Endothelial cell of umbilical vein (primary cell): ENCODE measurements at regions not wholly inside any gene's neighbourhood (a gene's known extent, or its start where the extent isn't known, plus 50 kb on each side); places are given as distances from the start of the nearest gene placed in this dataset.

ENCODE experiments used
- BruUV-seq: library from RNA; stranded (reverse); fragments of 400-500 nt; replicated peaks from 2 replicates; lab custom pipeline; 2021; lab: Mats Ljungman, UMichigan
- CTCF ChIA-PET: fragments of 300-600, 350-600 bp; sonication (Branson Sonifier 250); formaldehyde crosslinking; loops from one replicate; lab custom pipeline; 2021; ENCODE audit warnings: antibody characterized with exemption, inconsistent platforms; lab: Charles Lee
- POLR2A ChIA-PET: fragments of 300-600, 350-600 bp; sonication (Branson Sonifier 250); formaldehyde crosslinking; loops from one replicate; lab custom pipeline; 2021; ENCODE audit warnings: antibody characterized with exemption, inconsistent platforms; lab: Charles Lee
- DNase-seq: peaks from one replicate; pipeline ENCODE4 v3.0.0-alpha.2; 2011; ENCODE audit warnings: low read depth, low spot score
- FAIRE-seq: peaks from 2 replicates; lab custom pipeline; 2011; peaks lifted over from hg19 to GRCh38; lab: Jason Lieb, UNC
- H2AFZ ChIP-seq: 2 replicates; pipeline ENCODE4 v1.6.0; 2012; ENCODE audit warnings: low read depth, low read length, control low read depth, inconsistent platforms
- H3K27ac ChIP-seq: 2 replicates; pipeline ENCODE4 v1.5.1; 2011; ENCODE audit warnings: low read depth, mild to moderate bottlenecking, control low read depth, low read length, moderate library complexity; ENCODE audit not compliant: insufficient read depth
- H3K27me3 ChIP-seq, 2 experiments: 2 replicates each; pipeline versions ENCODE4 v1.6.0 to v1.6.1; 2011; ENCODE audit warnings: low read length in 2 of 2, mixed read lengths in 1 of 2; ENCODE audit not compliant: control insufficient read depth in 2 of 2, insufficient read depth in 2 of 2
- H3K36me3 ChIP-seq, 2 experiments: 2 replicates in 1 of 2; 3 replicates in 1 of 2; pipeline ENCODE4 v1.5.1; 2011; ENCODE audit warnings: low read length in 2 of 2, mild to moderate bottlenecking in 1 of 2, moderate library complexity in 1 of 2; ENCODE audit not compliant: control insufficient read depth in 2 of 2, insufficient read depth in 2 of 2; ENCODE audit errors: extremely low read depth in 1 of 2
- H3K4me1 ChIP-seq: 3 replicates; pipeline ENCODE4 v1.5.1; 2011; ENCODE audit warnings: mild to moderate bottlenecking, low read length; ENCODE audit not compliant: control insufficient read depth, insufficient read depth; ENCODE audit errors: extremely low read depth
- H3K4me2 ChIP-seq: 2 replicates; pipeline ENCODE4 v1.6.1; 2011; ENCODE audit warnings: low read length, control low read depth, mixed read lengths; ENCODE audit not compliant: insufficient read depth
- H3K4me3 ChIP-seq, 3 experiments: fragments of 200-600 bp in 1 of 3; sonication (generic), shearing (Covaris generic) in 1 of 3; replicated peaks in 1 of 3; 2 replicates each; pipeline ENCODE4 v1.5.1; 2011 to 2016; ENCODE audit warnings: control low read depth in 3 of 3, low read length in 3 of 3, mild to moderate bottlenecking in 2 of 3, inconsistent platforms in 1 of 3, low read depth in 1 of 3, moderate library complexity in 1 of 3; ENCODE audit not compliant: insufficient read depth in 1 of 3
- H3K79me2 ChIP-seq: 2 replicates; pipeline ENCODE4 v1.6.0; 2012; ENCODE audit warnings: low read length, inconsistent platforms; ENCODE audit not compliant: control insufficient read depth, insufficient read depth
- H3K9ac ChIP-seq: replicated peaks from 2 replicates; pipeline ENCODE3; 2011; ENCODE audit warnings: low read length, control low read depth; ENCODE audit not compliant: insufficient read depth; ENCODE audit errors: extremely low read depth
- H3K9me1 ChIP-seq: replicated peaks from 3 replicates; pipeline ENCODE4 v1.6.0; 2011; ENCODE audit warnings: mild to moderate bottlenecking, low read length; ENCODE audit not compliant: control insufficient read depth, insufficient read depth; ENCODE audit errors: extremely low read depth
- H3K9me3 ChIP-seq: replicated peaks from 2 replicates; pipeline ENCODE4 v1.5.1; 2012; ENCODE audit warnings: low read length, inconsistent platforms; ENCODE audit not compliant: control insufficient read depth, insufficient read depth
- H4K20me1 ChIP-seq: replicated peaks from 2 replicates; pipeline ENCODE3; 2011; ENCODE audit warnings: mild to moderate bottlenecking, low read length; ENCODE audit not compliant: control insufficient read depth, insufficient read depth; ENCODE audit errors: extremely low read depth
- CTCF ChIP-seq, 2 donors: IDR thresholded peaks; 1 replicate in 1 of 2; 2 replicates in 1 of 2; pipeline ENCODE4 v1.5.1; 2011; ENCODE audit warnings: low read length in 2 of 2, mild to moderate bottlenecking in 2 of 2, moderate library complexity in 2 of 2, control low read depth in 1 of 2, inconsistent platforms in 1 of 2, low read depth in 1 of 2; ENCODE audit not compliant: insufficient read depth in 1 of 2; ENCODE audit errors: extremely low read depth in 1 of 2
- EZH2 ChIP-seq: IDR thresholded peaks from 2 replicates; pipeline ENCODE4 v1.6.1; 2012; ENCODE audit warnings: borderline replicate concordance, low read depth, mild to moderate bottlenecking, moderate library complexity, low read length, inconsistent platforms; ENCODE audit not compliant: severe bottlenecking
- FOS ChIP-seq: IDR thresholded peaks from 2 replicates; pipeline ENCODE4 v1.6.1; 2011; ENCODE audit warnings: mild to moderate bottlenecking, low read length, moderate library complexity, borderline replicate concordance; ENCODE audit not compliant: insufficient read depth
- GATA2 ChIP-seq: IDR thresholded peaks from 2 replicates; pipeline ENCODE4 v1.7.0; 2011; ENCODE audit warnings: low read depth, mild to moderate bottlenecking, moderate library complexity, mixed read lengths, low read length; ENCODE audit not compliant: insufficient read length, insufficient read depth
- JUN ChIP-seq: IDR thresholded peaks from 2 replicates; pipeline ENCODE4 v1.6.1; 2011; ENCODE audit warnings: borderline replicate concordance, low read depth; ENCODE audit not compliant: insufficient read length, insufficient read depth
- MYC ChIP-seq: IDR thresholded peaks from one replicate; pipeline ENCODE4 v1.6.1; 2011; ENCODE audit warnings: mild to moderate bottlenecking, low read depth, low read length
- POLR2A ChIP-seq: IDR thresholded peaks from 2 replicates; pipeline ENCODE4 v1.6.1; 2012; ENCODE audit warnings: low read depth, mild to moderate bottlenecking, control low read depth, low read length
- POLR2AphosphoS5 ChIP-seq: IDR thresholded peaks from 2 replicates; pipeline ENCODE4 v1.6.1; 2012; ENCODE audit warnings: low read depth, mild to moderate bottlenecking, control low read depth, low read length, moderate library complexity; ENCODE audit not compliant: insufficient read depth
- dilution Hi-C: fragments of 300-500 bp; cut with MboI; formaldehyde crosslinking; loops from one replicate; pipeline ENCODE4 v1.15.0; 2019; ENCODE audit warnings: low sequenced_read_pairs; ENCODE audit not compliant: extremely low pct_ligation_motif_present
- intact Hi-C: fragments of 100-400 bp; cut with micrococcal nuclease; formaldehyde crosslinking; loops from one replicate; pipeline ENCODE4 v1.10.0; 2022
- TF ChIP-seq, protein P1 (sequence below): IDR thresholded peaks from 2 replicates; pipeline ENCODE4 v1.6.1; 2011; ENCODE audit not compliant: insufficient read depth, insufficient read length

GRCh38 chr11:119497717-119498116 lies 74.7 kb upstream of the THY1 start:
- H3K9me1 ChIP-seq = no peaks in the 10 kb centered on the region
- H3K4me3 ChIP-seq = no peak overlapping the region
- H3K27ac ChIP-seq = no peak overlapping the region
- no peaks in the 10 kb centered on the region for H3K9me3 ChIP-seq
- no peaks in the 10 kb centered on the region for H4K20me1 ChIP-seq
- DNase-seq = no peak
- no peaks in the 10 kb centered on the region for H3K79me2 ChIP-seq
- ChIA-PET CTCF (interaction anchor here (0.7 kb wide), 1 partner anchor 144 kb away, joined by 5 read pairs; no protein-coding TSS in a partner anchor), POLR2A (no interaction called here)
- H3K27me3 ChIP-seq = peaks cover 4 to 6% of the 10 kb centered on the region in 2 experiments
- dilution Hi-C loops = no loop called here
- H3K9ac ChIP-seq = no peak overlapping the region
- BruUV-seq = no TSS peak
- no peak for TF ChIP-seq FOS
- no peak for TF ChIP-seq GATA2
- no peak for TF ChIP-seq POLR2AphosphoS5
- TF ChIP-seq, protein P1, sequence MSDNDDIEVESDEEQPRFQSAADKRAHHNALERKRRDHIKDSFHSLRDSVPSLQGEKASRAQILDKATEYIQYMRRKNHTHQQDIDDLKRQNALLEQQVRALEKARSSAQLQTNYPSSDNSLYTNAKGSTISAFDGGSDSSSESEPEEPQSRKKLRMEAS = no peak
- TF ChIP-seq EZH2 = no peak
- TF ChIP-seq MYC = no peak
- no peak for TF ChIP-seq CTCF (IDR thresholded peaks at IDR 0.05; ENCODE audit: extremely low read depth in 1 of 2, insufficient read depth in 1 of 2, low read depth in 1 of 2, low read length in 2 of 2)
- TF ChIP-seq POLR2A = no peak
- TF ChIP-seq JUN = no peak
- no peaks in the 10 kb centered on the region for H3K36me3 ChIP-seq
- intact Hi-C loops = no loop called here
- no peak overlapping the region for H2AFZ ChIP-seq
- FAIRE-seq = no peak
- H3K4me1 ChIP-seq = no peaks in the 10 kb centered on the region
- no peak overlapping the region for H3K4me2 ChIP-seq
